A673 (cell line): ENCODE measurements at regions not wholly inside any gene's neighbourhood (a gene's known extent, or its start where the extent isn't known, plus 50 kb on each side); places are given as distances from the start of the nearest gene placed in this dataset.

Experiments used
- BruUV-seq: library from RNA; stranded (reverse); fragments of 400-500 nt; replicated peaks from 2 replicates; lab custom pipeline; 2021; lab: Mats Ljungman, UMichigan
- CTCF ChIA-PET: fragments of 300-600 bp; sonication (Branson Sonifier 250); formaldehyde crosslinking; loops from one replicate; lab custom pipeline; 2022; ENCODE audit warnings: antibody characterized with exemption; lab: Charles Lee
- POLR2A ChIA-PET: fragments of 300-600 bp; sonication (Branson Sonifier 250); formaldehyde crosslinking; loops from one replicate; lab custom pipeline; 2022; ENCODE audit warnings: antibody characterized with exemption; ENCODE audit not compliant: low non-redundant PET; lab: Charles Lee
- DNase-seq: peaks from one replicate; pipeline ENCODE4 v3.0.0-alpha.2; 2015; ENCODE audit warnings: low spot score
- H3K27ac ChIP-seq: fragments of 200-600 bp; sonication (generic); 2 replicates; pipeline ENCODE4 v1.5.1; 2016; ENCODE audit warnings: mixed run types, low read depth, mild to moderate bottlenecking, mixed read lengths, antibody characterized with exemption, low read length; ENCODE audit not compliant: poor library complexity, severe bottlenecking
- H3K27me3 ChIP-seq: fragments of 200-600 bp; sonication (generic); replicated peaks from 2 replicates; pipeline ENCODE4 v1.6.1; 2017; ENCODE audit warnings: mixed run types, low read depth, mild to moderate bottlenecking, mixed read lengths, antibody characterized with exemption, low read length; ENCODE audit not compliant: insufficient read depth, poor library complexity
- H3K36me3 ChIP-seq: fragments of 200-600 bp; sonication (generic); 2 replicates; pipeline ENCODE4 v1.6.1; 2016; ENCODE audit warnings: mixed run types, mild to moderate bottlenecking, mixed read lengths, antibody characterized with exemption, low read length; ENCODE audit not compliant: insufficient read depth, poor library complexity, severe bottlenecking
- H3K4me1 ChIP-seq: fragments of 200-600 bp; sonication (generic); 2 replicates; pipeline ENCODE4 v1.6.1; 2017; ENCODE audit warnings: mixed run types, mild to moderate bottlenecking, mixed read lengths, antibody characterized with exemption, low read length; ENCODE audit not compliant: insufficient read depth, poor library complexity, severe bottlenecking
- H3K4me3 ChIP-seq: fragments of 200-600 bp; sonication (generic); 2 replicates; pipeline ENCODE4 v1.5.1; 2016; ENCODE audit warnings: low read depth, mixed run types, mild to moderate bottlenecking, mixed read lengths, low read length; ENCODE audit not compliant: poor library complexity, severe bottlenecking
- H3K9me3 ChIP-seq: fragments of 200-600 bp; sonication (generic); 2 replicates; pipeline ENCODE4 v1.6.1; 2016; ENCODE audit warnings: mixed run types, low read depth, mild to moderate bottlenecking, mixed read lengths, antibody characterized with exemption, low read length; ENCODE audit not compliant: poor library complexity, severe bottlenecking
- CTCF ChIP-seq: fragments of 300-800, 200-600 bp; sonication (generic); conservative IDR thresholded peaks from 2 replicates; pipeline ENCODE4 v1.5.1; 2017; ENCODE audit warnings: low read depth, mild to moderate bottlenecking, antibody characterized with exemption, low read length, moderate library complexity, mixed read lengths
- EZH2 ChIP-seq: fragments of 200-600 bp; sonication (generic); IDR thresholded peaks from 2 replicates; pipeline ENCODE4 v1.6.1; 2017; ENCODE audit warnings: borderline replicate concordance, low read depth, mild to moderate bottlenecking, mixed read lengths, antibody characterized with exemption, low read length; ENCODE audit not compliant: poor library complexity, severe bottlenecking
- intact Hi-C: fragments of 100-400 bp; cut with micrococcal nuclease; formaldehyde crosslinking; loops from one replicate; pipeline ENCODE4 v1.10.0; 2022; ENCODE audit not compliant: unreplicated experiment

GRCh38 chrX:7254144-7254543 lies 106.2 kb upstream of the PUDP start:
- H3K27me3 ChIP-seq, result no peaks in the 10 kb centered on the region
- peaks cover 5% of the 10 kb centered on the region for H3K9me3 ChIP-seq
- DNase-seq, result no peak
- H3K36me3 ChIP-seq, result no peaks in the 10 kb centered on the region
- intact Hi-C loops, result no loop called here
- no peak for TF ChIP-seq CTCF
- no peak for TF ChIP-seq EZH2
- POLR2A ChIA-PET, result no interaction called here
- no peak overlapping the region for H3K4me3 ChIP-seq
- CTCF ChIA-PET, result no interaction called here
- no TSS peak for BruUV-seq
- no peaks in the 10 kb centered on the region for H3K4me1 ChIP-seq
- H3K27ac ChIP-seq, result no peak overlapping the region

GRCh38 chrX:7253565-7253964 lies 105.6 kb upstream of the PUDP start:
- Histone ChIP-seq H3K4me1 (no peaks in the 10 kb centered on the region), H3K36me3 (no peaks in the 10 kb centered on the region), H3K9me3 (peaks cover 8% of the 10 kb centered on the region), H3K27me3 (no peaks in the 10 kb centered on the region), H3K4me3 (no peak overlapping the region), H3K27ac (no peak overlapping the region)
- CTCF ChIA-PET, result no interaction called here
- no TSS peak for BruUV-seq
- intact Hi-C loops, result no loop called here
- DNase-seq, result no peak
- POLR2A ChIA-PET, result no interaction called here
- TF ChIP-seq CTCF (no peak), EZH2 (no peak)

GRCh38 chrX:7252013-7252610 lies 104.2 kb upstream of the PUDP start:
- no peak for DNase-seq
- intact Hi-C loops, result no loop called here
- H3K4me1 ChIP-seq, result no peaks in the 10 kb centered on the region
- no peaks in the 10 kb centered on the region for H3K36me3 ChIP-seq
- no TSS peak for BruUV-seq
- H3K4me3 ChIP-seq, result no peak overlapping the region
- no peak overlapping the region for H3K27ac ChIP-seq
- peaks cover 6% of the 10 kb centered on the region for H3K9me3 ChIP-seq
- no peak for TF ChIP-seq EZH2
- no peak for TF ChIP-seq CTCF
- CTCF ChIA-PET, result no interaction called here
- H3K27me3 ChIP-seq, result no peaks in the 10 kb centered on the region
- POLR2A ChIA-PET, result no interaction called here
